GM21528 (cell line): ENCODE measurements at regions not wholly inside any gene's neighbourhood (a gene's known extent, or its start where the extent isn't known, plus 50 kb on each side); places are given as distances from the start of the nearest gene placed in this dataset.

ENCODE experiments used
- ATAC-seq: cut with Tn5 transposase; IDR thresholded peaks from one replicate; pipeline ENCODE4 v1.9.1; 2021; ENCODE audit warnings: mild to moderate bottlenecking, moderate library complexity; ENCODE audit not compliant: unreplicated experiment, low FRiP score

DNA sequence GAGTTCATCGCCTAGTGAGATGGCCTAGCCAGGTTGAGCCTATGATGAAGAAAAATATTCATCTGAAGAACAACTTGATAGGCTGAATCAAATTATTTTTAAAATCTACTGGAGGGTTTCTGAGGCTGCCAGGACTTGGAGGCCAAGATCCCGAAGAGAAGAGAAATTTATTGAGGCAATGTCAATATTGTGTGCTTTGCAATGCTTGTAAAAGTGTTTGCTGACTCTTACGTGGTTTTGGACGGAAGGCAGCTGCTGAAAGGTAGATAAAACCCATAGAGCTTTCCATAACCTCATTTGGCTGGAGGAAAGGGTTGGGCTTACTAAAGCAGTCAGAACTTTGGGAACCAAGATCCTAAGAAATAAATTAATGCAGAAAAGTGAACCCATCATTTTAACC lies 361.0 kb upstream of the IL12A start:
- ATAC-seq = no peak

DNA sequence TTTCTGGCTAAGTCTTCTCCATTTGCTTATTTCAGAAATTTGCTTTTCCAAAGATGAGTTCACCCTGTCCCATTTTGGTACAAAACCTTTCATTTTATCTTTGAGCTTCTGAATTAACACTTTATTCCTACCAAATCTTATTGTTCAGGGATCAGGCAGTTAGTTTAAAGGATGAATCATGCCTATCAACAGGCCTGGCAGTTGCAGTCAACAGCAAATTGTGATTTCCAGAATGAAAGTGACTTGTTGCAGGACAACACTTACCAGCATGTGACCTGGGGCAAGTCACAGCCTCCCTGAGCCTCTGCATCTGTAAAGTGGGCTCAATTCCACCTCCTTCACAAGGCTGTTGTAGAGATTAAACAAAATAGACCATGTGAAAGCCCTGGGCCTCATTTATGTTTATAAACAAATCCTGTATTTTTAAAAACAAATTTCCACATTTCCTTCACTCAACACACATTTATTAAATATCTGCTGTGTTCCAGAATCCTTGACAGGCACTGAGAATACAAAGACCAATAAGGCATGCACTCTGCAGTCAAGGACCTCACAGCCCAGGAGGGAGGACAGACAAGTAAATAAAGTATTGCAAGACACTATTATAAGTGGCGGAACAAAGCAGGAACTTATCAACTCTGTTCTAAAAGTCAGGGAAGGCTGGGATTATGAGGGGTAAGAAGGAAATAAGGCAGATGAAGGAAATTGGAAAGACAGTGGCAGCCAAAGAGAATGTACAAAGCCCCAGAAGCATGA lies 359.1 kb upstream of the IL12A start:
- no peak for ATAC-seq

DNA sequence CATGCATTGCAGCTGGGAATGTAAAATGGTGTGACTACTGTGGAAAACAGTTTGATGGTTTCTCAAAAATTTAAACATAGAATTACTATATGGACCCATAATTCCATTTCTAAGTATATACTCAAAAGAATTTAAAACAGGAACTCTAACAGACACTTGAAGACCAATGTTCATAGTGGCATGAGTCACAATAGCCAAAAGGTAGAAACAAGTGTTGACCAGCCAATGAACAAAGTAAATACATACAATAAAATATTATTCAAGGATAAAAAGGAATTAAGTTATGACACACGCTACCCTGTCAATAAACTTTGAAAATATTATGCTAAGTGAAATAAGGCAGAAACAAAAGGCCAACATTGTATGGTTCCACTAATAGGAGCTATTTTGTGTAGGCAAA lies 357.4 kb upstream of the IL12A start:
- ATAC-seq = no peak

DNA sequence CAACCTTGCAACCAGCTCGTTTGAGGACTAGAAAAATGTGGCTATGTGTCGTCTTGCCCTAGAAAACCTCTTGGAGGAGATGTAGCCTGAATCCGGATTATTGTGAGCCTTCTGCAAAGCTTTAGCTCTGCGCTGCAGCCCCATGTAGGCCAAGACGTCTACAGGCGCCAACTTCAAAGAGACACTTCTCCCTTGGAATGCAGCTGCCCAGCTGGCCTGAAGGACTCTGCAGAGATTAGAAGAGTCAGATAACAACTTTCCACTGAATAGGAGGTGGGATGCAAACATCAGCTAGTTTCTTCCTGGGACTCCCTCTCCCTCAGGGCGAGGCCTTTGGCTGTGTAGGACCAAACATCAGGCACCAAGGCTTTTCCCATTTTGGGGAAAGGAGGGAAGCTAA lies 356.5 kb upstream of the IL12A start:
- ATAC-seq = no peak

DNA sequence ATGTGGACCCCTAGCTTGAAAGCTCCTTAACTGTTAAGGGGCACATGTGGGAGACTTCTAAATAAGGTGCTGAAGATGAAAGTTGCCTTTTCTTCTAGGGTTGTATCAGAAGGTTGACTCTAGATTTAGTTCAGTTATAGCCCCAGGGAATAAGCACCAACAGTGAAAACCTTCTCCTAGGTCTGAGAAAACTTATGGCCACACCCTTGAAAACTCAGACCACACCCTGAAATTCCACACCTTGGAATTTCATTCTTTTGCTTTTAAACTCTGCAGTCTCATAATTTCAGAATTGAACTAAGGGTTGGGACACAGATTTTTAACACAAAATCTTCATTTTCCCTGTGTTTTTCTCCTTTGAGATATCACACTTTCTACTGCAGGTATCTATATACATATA lies 355.8 kb upstream of the IL12A start:
- ATAC-seq = no peak

DNA sequence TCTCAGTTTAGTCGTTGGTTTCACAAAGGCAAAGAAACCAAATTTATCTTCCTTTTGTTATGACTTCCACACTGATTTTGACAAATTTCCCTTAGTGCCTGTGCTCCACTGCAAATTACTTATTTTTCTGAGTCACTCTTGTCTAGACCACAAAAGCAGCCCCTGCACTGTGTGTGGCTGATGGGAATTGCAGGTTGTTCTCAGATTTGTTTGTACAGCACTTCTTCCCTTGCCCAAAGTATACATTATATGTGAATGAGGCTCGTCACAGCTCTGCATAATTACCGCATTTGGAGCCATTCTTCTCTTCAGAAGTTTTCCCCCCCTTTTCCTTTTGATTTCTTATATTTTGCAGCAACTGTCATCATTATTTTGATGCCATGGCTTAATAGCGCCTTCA lies 354.2 kb upstream of the IL12A start:
- no peak for ATAC-seq

DNA sequence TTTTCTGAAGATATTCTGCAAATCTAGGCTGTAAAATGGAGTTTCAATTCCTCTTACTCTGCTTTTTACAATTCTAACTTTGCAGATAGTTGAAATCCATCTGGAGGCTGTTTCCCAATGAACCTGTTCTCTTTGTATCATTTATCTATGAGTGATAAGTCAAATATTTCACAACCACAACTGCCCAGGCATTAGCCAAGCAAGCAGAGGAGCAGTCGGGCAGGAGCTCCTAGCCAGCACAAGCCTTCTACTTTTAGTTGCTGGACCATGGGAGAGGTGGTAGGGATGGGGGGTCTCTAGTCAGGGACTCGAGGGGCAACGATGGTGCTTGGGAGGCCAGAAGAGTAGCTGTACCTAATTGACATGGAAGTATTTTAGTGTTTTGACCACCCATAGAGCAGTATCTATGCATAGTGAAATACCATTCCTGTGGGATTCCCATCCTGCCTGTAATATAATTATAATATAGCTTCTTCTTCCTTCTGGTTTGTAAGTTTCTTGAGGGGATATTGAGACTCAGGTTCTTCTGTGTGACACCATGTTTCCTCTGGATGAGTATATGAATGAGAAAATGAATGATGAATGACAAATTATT lies 353.5 kb upstream of the IL12A start:
- ATAC-seq = no peak

DNA sequence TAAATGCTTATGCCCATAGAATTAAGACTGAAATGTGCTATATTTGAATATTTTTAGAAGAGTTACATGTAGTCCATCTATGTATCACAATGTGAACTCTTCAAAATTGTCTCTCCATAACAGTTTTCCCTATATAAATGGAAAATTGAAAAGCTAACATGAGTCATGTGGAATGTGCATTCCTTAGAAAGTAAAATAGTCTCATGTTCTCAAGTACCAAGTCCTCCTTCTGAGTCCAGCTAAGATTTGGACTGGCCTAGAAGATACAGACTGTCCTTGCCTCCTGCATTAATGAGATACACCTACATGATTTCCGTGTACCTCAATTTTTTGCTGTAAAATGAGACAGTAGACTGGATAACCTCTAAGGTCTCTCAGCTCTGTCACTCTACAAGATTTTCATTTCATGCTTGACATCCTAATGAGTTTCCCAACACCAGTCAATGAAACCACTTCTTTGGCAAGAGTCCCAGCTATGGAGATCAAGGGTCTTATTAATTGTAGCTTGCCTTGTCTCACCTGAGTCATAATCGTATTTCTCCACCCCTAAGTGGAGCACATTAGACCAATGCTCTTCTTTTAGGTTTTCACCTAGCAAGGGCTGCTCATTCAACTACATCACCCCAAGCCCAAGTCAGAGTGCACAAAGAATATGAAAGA lies 350.6 kb upstream of the IL12A start:
- no peak for ATAC-seq

DNA sequence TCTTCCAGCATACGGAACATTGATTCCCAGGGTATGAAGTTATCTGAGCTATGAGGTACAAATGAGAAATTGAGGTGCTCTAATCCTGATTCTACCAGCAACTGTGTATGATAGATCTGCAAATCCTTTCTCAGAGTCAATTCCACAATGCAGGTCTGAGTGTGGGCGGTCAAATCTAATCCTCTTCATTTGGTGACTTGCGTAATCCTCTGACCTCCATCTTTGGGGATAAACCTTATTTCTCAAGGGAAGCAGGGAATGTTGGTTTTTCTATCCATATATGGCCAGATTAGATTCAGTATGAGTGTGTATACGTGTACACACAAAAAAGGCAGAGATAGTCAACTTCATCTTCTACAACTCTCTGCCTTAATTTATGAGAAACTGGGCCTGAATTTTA lies 348.4 kb upstream of the IL12A start:
- ATAC-seq = no peak

DNA sequence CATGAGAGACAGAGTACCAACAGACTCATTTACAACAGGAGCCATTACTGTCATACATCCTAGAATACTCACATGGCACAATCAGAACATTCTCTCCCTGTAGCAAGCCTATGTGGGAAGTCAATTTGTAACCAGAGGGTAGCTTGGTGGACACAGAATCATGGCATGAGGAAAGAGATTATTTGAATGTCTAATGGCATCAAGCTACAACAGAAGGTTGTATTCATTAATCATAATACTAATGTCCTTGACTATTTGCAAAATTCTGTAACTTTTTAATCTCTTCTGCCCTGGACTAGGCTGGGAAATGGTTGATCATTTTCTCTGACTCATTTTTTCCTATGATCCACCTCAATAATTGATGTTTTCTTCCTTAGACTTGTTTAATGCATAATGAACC lies 345.2 kb upstream of the IL12A start:
- no peak for ATAC-seq

DNA sequence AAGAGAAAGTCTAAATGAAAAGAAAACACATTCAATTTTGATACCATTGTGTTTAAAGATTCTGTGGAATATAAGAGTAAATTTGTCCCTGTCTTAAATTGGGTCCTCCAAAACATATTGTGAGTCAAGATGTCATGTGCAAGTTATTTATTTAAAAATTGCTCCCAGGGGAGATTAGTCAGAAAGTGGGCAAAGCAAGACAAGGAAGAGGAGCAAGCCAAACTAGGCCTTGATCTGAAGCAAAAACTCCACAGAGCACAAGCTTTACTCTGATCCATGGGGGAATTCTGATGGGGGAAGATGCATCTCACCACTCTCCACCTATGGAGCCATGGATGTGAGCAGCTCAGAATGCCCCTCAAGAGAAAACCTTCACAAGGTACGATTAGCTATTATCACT lies 342.8 kb upstream of the IL12A start:
- no peak for ATAC-seq

DNA sequence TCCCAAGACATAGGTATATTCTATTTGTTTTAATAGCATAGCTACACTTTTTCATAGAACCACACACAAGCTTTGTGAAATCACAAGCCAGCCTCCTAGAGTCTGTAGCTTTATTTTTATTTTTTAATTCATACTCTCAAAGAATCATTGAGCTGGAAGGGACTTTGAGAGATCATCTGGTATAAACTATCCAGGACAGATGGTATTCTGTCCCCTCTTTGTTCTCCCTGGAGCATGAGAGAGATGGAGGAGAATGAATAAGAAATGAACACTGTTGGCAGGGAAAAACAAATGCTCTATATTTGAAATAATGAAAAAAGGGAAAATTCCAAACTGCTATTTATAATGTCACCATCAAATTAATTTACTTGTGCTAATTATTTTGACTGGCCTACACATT lies 338.7 kb upstream of the IL12A start:
- ATAC-seq = no peak

DNA sequence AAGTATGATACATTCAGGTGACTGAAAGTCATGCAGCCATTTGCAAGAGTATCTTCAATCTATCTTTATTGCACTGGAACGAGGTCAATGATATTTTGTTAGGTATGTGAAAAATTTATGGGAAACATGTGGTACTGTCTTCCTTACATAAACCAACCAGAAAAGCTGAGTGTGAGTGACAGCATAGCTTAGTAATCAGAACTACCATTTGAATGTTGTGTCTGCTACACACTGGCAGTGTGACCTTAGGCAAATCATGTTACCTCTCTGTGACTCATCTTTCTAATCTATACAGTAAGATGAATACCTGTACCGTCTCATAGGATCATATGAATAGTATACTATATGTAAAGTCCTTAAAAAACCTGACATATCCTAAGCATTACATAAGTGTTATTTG lies 337.9 kb upstream of the IL12A start:
- ATAC-seq = no peak

DNA sequence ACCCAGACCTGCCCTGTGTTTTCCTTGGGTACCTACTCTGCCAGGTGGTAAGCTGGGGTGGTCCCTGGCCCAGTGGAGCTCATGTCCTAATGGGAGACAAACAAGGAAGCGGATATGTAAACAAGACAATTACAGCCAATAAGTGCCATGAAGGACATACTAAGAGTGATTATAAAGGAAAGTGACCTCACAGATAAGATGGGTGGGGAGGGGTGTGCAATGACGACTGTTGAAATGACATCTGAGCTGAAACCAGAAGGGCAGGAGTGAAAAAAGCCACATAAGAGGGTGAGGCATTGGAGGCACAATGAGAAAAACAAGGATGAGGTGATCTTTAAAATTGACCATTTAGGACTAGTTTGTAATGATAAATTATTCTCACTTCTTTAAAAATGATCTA lies 336.2 kb upstream of the IL12A start:
- ATAC-seq = no peak

DNA sequence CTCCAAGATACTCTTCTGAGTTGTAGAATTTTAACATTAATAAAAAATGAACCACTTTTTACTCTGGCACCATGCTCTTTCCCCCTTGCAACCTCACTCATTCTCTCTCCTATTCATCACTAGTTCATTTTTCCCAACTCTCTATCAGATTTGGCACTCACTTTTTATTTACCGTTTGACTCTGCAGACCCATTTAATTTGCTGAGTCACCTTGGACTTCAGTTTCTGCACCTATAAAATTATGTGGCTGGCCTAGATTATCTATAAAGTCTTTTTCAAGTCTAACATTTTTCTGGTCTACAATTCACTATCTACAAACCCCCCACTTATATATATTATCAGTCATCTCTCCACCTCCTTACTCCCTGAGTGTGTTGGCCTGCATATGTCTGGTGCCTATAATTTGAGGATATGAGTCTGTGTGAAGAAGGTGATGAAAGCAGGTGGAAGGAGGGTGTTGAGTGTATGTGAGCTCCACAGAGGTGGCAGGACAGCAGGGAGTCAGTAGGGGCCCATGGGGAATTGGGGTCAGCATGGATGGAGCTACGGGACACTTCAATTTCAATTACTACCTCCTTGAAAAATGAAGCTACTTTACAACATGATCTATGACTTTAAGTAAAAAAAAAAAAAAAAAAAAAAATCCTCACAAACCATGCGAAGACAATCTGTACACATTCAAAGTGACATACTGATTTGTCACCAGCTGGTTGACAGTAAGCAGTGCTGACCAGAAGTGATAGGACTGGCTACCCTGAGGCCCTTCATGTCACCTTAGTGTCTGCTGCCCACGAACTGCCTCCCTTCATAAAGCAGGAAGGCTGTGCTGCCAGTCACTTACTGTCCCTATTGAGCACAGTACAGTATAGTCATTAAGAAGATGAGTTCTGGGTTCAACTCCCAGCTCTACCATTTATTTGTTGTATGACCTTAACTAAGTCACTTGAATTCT lies 334.2 kb upstream of the IL12A start:
- no peak for ATAC-seq

DNA sequence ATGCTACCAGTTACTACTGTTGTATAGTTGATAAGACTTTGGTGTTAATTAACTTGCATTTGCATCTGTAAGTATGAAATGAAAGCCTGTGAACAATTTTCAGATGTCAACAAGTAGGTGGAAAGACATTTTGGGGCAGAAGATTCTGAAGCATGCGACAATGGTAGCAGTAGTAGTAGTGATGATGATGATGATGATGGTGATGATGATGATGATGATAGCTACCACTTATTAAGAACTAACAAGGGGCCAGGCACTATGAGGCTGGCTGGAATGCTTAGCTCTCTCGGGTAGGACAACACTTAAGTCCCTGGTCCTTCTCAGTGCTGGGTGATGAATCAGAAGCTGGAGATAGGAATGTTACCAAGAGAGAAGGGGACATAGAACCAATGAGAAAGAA lies 333.4 kb upstream of the IL12A start:
- no peak for ATAC-seq

DNA sequence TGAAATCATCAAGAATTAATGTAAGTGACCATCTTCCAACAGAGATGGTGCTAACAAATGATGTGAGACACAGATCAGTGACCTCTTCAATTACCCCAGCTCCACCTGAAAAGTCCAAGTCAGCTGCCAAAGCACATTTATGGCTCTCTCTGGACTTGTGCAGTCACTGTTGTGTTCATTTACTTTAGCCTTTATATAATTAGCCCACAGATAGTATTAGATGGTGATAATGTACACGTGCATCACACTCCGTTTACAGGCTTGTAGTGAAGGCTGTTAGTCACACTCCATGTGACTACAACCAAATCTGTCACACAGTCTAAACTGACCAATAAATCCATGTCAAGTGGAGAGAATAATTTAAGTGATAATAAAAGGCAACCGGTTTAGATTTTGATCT lies 331.5 kb upstream of the IL12A start:
- ATAC-seq = no peak

DNA sequence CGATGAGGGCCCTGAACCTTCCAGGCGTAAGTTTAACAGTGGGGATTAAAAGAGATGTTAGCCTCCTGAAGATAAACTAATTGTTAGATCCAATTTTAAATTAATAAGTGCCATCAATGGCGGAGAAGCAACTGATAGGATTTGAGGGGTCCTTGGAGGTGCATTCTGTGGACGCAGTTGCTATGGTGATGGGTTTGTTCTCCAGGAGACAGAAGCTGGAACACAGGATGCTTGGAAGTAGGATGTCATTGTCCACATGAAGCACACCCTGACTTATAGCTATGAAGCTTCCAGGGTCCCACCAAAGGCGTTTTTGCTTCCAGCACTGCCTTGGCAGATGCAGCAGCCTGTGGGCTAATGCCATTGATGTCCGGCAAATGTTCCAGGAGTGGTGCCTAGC lies 331.0 kb upstream of the IL12A start:
- ATAC-seq = no peak

DNA sequence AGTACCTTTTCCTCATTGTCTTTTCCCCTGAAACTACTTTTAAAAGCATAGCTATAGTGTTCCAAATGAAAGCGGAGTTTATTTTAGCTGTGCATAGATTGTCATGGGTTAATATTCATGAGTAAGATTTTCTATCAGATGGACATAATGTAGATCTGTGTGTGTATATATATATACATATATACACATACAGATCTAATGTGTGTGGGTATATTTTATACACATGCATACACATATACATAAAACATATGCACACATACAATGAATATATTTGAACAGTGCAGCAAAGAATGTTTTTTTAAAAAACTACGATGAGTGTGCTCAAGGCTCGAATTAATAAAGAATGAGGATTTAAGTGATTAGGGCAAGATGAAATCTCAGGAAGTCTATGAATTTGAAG lies 328.3 kb upstream of the IL12A start:
- ATAC-seq = no peak

DNA sequence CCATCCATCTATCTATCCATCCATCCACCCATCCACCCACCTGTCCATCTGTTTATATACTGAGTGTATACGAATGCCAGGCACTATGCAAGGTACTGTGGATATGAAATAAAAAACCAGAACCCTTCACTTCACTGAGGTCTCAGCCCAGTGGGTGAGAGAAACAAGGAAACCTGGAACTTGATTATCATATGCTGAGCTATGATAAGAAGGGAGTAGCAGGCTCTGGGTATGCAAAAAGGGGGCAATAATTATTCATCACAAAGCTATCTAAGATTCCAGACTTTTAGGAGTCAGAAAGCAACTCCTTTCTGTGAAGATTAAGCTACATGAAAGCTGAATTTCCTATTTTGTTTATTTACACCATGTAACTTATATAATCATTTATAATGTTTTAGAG lies 327.7 kb upstream of the IL12A start:
- no peak for ATAC-seq

DNA sequence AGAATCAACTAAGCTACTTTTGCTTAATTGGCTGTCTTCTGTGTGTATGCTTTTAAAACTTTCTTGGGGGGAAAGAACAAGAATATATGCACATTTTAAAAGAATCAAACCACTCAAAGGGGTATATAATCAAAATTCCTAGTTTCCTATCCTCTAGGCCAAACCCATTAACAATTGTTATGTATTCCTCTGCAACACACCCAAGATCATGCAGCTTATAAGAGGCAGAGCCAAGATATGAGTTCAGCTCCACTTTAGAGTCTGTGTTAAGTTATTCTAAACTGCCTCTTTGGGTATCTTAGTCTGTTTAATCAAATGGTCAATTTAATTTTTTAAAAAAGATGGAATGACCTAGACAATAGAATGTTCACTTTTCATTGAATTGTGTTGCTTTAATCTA lies 326.1 kb upstream of the IL12A start:
- ATAC-seq = no peak
